CD4-positive, alpha-beta T cell (primary cell): ENCODE measurements at regions not wholly inside any gene's neighbourhood (a gene's known extent, or its start where the extent isn't known, plus 50 kb on each side); places are given as distances from the start of the nearest gene placed in this dataset.

Experiments
- ATAC-seq: fragments of 200-7000 bp; cut with Tn5 transposase; one replicate; pipeline ENCODE4 v1.10.0; 2022; ENCODE audit warnings: mild to moderate bottlenecking; ENCODE audit not compliant: poor library complexity
- CTCF ChIA-PET: fragments of 350-600 bp; sonication (Branson Sonifier 250); formaldehyde crosslinking; loops from one replicate; lab custom pipeline; 2021; ENCODE audit warnings: antibody characterized with exemption, inconsistent platforms; lab: Charles Lee
- POLR2A ChIA-PET: fragments of 350-600 bp; sonication (Branson Sonifier 250); formaldehyde crosslinking; loops from one replicate; lab custom pipeline; 2021; ENCODE audit warnings: antibody characterized with exemption, inconsistent platforms; lab: Charles Lee
- DNase-seq, 14 experiments: peaks; one replicate each; pipeline ENCODE4 v3.0.0-alpha.2; 2013 to 2020; ENCODE audit warnings: mixed read lengths in 2 of 14
- H3K27ac ChIP-seq, 2 donors: one replicate each; pipeline versions ENCODE4 v1.5.1 to v1.7.0; 2013; ENCODE audit warnings: low read length in 2 of 2, low read depth in 1 of 2, mild to moderate bottlenecking in 1 of 2
- H3K27me3 ChIP-seq, 2 experiments: 1 replicate in 1 of 2; 2 replicates in 1 of 2; pipeline versions ENCODE4 v1.6.1 to v1.7.0; 2013; ENCODE audit warnings: low read length in 2 of 2, control low read depth in 1 of 2, mild to moderate bottlenecking in 1 of 2, moderate library complexity in 1 of 2; ENCODE audit not compliant: insufficient read depth in 2 of 2, control insufficient read depth in 1 of 2
- H3K36me3 ChIP-seq: one replicate; pipeline ENCODE4 v1.6.1; 2013; ENCODE audit warnings: low read length, control low read depth; ENCODE audit not compliant: insufficient read depth
- H3K4me1 ChIP-seq: one replicate; pipeline ENCODE4 v1.6.1; 2013; ENCODE audit warnings: low read length, control low read depth; ENCODE audit not compliant: insufficient read depth
- H3K4me3 ChIP-seq: one replicate; pipeline ENCODE4 v1.5.1; 2013; ENCODE audit warnings: mild to moderate bottlenecking, low read length, moderate library complexity
- H3K9me3 ChIP-seq, 2 experiments: 1 replicate in 1 of 2; 2 replicates in 1 of 2; pipeline versions ENCODE4 v1.6.1 to v1.7.0; 2013; ENCODE audit warnings: low read length in 2 of 2, mild to moderate bottlenecking in 2 of 2, control low read depth in 1 of 2, moderate library complexity in 1 of 2; ENCODE audit not compliant: control insufficient read depth in 1 of 2, insufficient read depth in 1 of 2
- H3K27ac Mint-ChIP-seq: one replicate; pipeline ENCODE4 v1.8.0; 2020; ENCODE audit warnings: mixed read lengths
- H3K27me3 Mint-ChIP-seq: one replicate; pipeline ENCODE4 v1.8.0; 2021; ENCODE audit warnings: mixed read lengths
- H3K36me3 Mint-ChIP-seq: one replicate; pipeline ENCODE4 v1.8.0; 2021; ENCODE audit warnings: low read depth, mixed read lengths
- H3K4me1 Mint-ChIP-seq: one replicate; pipeline ENCODE4 v1.8.0; 2021; ENCODE audit warnings: low read depth, mixed read lengths
- H3K4me3 Mint-ChIP-seq: one replicate; pipeline ENCODE4 v1.8.0; 2020; ENCODE audit warnings: mild to moderate bottlenecking, mixed read lengths
- H3K9me3 Mint-ChIP-seq: one replicate; pipeline ENCODE4 v1.8.0; 2020; ENCODE audit warnings: mixed read lengths
- intact Hi-C, 2 experiments: fragments of 100-400 bp; cut with DNase I in 1 of 2; cut with micrococcal nuclease in 1 of 2; formaldehyde crosslinking; loops; one replicate each; pipeline versions ENCODE4 v1.15.1 to v1.9.0; 2023 to 2025; cut with DNase I, micrococcal nuclease
- TF ChIP-seq, protein P1 (sequence below): fragments of 200-600 bp; IDR thresholded peaks from one replicate; pipeline ENCODE4 v1.8.0; 2022; ENCODE audit warnings: antibody characterized with exemption, mild to moderate bottlenecking

GRCh38 chr1:191971447-191971846 is 186.8 kb upstream of the RGS18 start:
- Mint-ChIP-seq H3K9me3 (peaks cover 7% of the 10 kb centered on the region), H3K27me3 (no peaks in the 10 kb centered on the region), H3K27ac (no peak overlapping the region), H3K4me3 (no peak overlapping the region), H3K36me3 (no peaks in the 10 kb centered on the region), H3K4me1 (no peaks in the 10 kb centered on the region)
- H3K4me3 ChIP-seq: no peak overlapping the region
- no peaks in the 10 kb centered on the region for H3K4me1 ChIP-seq
- intact Hi-C loops: no loop called here
- POLR2A ChIA-PET: no interaction called here
- H3K27ac ChIP-seq: no peak overlapping the region
- CTCF ChIA-PET: no interaction called here
- H3K27me3 ChIP-seq: no peaks in the 10 kb centered on the region
- ATAC-seq (no peak), DNase-seq (no peak)
- H3K9me3 ChIP-seq: peaks cover 0 to 4% of the 10 kb centered on the region in 2 experiments
- no peaks in the 10 kb centered on the region for H3K36me3 ChIP-seq
- TF ChIP-seq, protein P1, sequence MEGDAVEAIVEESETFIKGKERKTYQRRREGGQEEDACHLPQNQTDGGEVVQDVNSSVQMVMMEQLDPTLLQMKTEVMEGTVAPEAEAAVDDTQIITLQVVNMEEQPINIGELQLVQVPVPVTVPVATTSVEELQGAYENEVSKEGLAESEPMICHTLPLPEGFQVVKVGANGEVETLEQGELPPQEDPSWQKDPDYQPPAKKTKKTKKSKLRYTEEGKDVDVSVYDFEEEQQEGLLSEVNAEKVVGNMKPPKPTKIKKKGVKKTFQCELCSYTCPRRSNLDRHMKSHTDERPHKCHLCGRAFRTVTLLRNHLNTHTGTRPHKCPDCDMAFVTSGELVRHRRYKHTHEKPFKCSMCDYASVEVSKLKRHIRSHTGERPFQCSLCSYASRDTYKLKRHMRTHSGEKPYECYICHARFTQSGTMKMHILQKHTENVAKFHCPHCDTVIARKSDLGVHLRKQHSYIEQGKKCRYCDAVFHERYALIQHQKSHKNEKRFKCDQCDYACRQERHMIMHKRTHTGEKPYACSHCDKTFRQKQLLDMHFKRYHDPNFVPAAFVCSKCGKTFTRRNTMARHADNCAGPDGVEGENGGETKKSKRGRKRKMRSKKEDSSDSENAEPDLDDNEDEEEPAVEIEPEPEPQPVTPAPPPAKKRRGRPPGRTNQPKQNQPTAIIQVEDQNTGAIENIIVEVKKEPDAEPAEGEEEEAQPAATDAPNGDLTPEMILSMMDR: no peak

DNA sequence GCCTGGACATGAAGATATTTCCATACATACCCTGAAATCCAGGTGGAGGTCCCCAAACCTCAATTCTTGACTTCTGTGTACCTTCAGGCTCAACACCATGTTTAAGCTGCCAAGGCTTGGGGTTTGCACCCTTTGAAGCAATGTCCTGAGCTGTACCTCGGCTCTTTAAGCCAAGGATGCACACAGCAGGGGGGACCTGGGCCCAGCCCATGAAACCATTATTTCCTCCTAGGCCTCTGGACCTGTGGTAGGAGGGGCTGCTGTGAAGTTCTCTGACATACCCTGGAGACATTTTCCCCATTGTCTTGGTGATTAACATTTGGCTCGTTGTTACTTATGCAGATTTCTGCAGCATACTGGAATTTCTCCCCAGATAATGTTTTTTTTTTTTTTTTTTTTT is 184.3 kb upstream of the RGS18 start:
- TF ChIP-seq, protein P1: no peak
- CTCF ChIA-PET: no interaction called here
- intact Hi-C loops: no loop called here
- no peaks in the 10 kb centered on the region for H3K27me3 Mint-ChIP-seq
- H3K27ac ChIP-seq: no peak overlapping the region
- H3K4me3 Mint-ChIP-seq: no peak overlapping the region
- H3K9me3 Mint-ChIP-seq: peaks cover 7% of the 10 kb centered on the region
- H3K27ac Mint-ChIP-seq: no peak overlapping the region
- POLR2A ChIA-PET: no interaction called here
- no peaks in the 10 kb centered on the region for H3K36me3 Mint-ChIP-seq
- no peaks in the 10 kb centered on the region for H3K4me1 Mint-ChIP-seq
- no peaks in the 10 kb centered on the region for H3K36me3 ChIP-seq
- no peaks in the 10 kb centered on the region for H3K4me1 ChIP-seq
- ATAC-seq (no peak), DNase-seq (no peak)
- no peak overlapping the region for H3K4me3 ChIP-seq
- H3K9me3 ChIP-seq: peaks cover 0 to 4% of the 10 kb centered on the region in 2 experiments
- H3K27me3 ChIP-seq: no peaks in the 10 kb centered on the region

GRCh38 chr1:191977874-191978506 is 180.3 kb upstream of the RGS18 start:
- ATAC-seq: no peak
- no peaks in the 10 kb centered on the region for H3K27me3 Mint-ChIP-seq
- peaks cover 10% of the 10 kb centered on the region for H3K9me3 Mint-ChIP-seq
- CTCF ChIA-PET: no interaction called here
- no peak overlapping the region for H3K27ac Mint-ChIP-seq
- no peak overlapping the region for H3K27ac ChIP-seq
- no peaks in the 10 kb centered on the region for H3K4me1 Mint-ChIP-seq
- no peaks in the 10 kb centered on the region for H3K36me3 Mint-ChIP-seq
- H3K4me3 ChIP-seq: no peak overlapping the region
- POLR2A ChIA-PET: no interaction called here
- TF ChIP-seq, protein P1: no peak
- no peak for DNase-seq
- no peaks in the 10 kb centered on the region for H3K36me3 ChIP-seq
- intact Hi-C loops: no loop called here
- no peaks in the 10 kb centered on the region for H3K27me3 ChIP-seq
- H3K4me3 Mint-ChIP-seq: no peak overlapping the region
- H3K9me3 ChIP-seq: peaks cover 0 to 7% of the 10 kb centered on the region in 2 experiments
- no peaks in the 10 kb centered on the region for H3K4me1 ChIP-seq
